A673 (cell line): ENCODE measurements at regions not wholly inside any gene's neighbourhood (a gene's known extent, or its start where the extent isn't known, plus 50 kb on each side); places are given as distances from the start of the nearest gene placed in this dataset.

Experiments
- BruUV-seq: library from RNA; stranded (reverse); fragments of 400-500 nt; replicated peaks from 2 replicates; lab custom pipeline; 2021; lab: Mats Ljungman, UMichigan
- CTCF ChIA-PET: fragments of 300-600 bp; sonication (Branson Sonifier 250); formaldehyde crosslinking; loops from one replicate; lab custom pipeline; 2022; ENCODE audit warnings: antibody characterized with exemption; lab: Charles Lee
- POLR2A ChIA-PET: fragments of 300-600 bp; sonication (Branson Sonifier 250); formaldehyde crosslinking; loops from one replicate; lab custom pipeline; 2022; ENCODE audit warnings: antibody characterized with exemption; ENCODE audit not compliant: low non-redundant PET; lab: Charles Lee
- DNase-seq: peaks from one replicate; pipeline ENCODE4 v3.0.0-alpha.2; 2015; ENCODE audit warnings: low spot score
- H3K27ac ChIP-seq: fragments of 200-600 bp; sonication (generic); 2 replicates; pipeline ENCODE4 v1.5.1; 2016; ENCODE audit warnings: mixed run types, low read depth, mild to moderate bottlenecking, mixed read lengths, antibody characterized with exemption, low read length; ENCODE audit not compliant: poor library complexity, severe bottlenecking
- H3K27me3 ChIP-seq: fragments of 200-600 bp; sonication (generic); replicated peaks from 2 replicates; pipeline ENCODE4 v1.6.1; 2017; ENCODE audit warnings: mixed run types, low read depth, mild to moderate bottlenecking, mixed read lengths, antibody characterized with exemption, low read length; ENCODE audit not compliant: insufficient read depth, poor library complexity
- H3K36me3 ChIP-seq: fragments of 200-600 bp; sonication (generic); 2 replicates; pipeline ENCODE4 v1.6.1; 2016; ENCODE audit warnings: mixed run types, mild to moderate bottlenecking, mixed read lengths, antibody characterized with exemption, low read length; ENCODE audit not compliant: insufficient read depth, poor library complexity, severe bottlenecking
- H3K4me1 ChIP-seq: fragments of 200-600 bp; sonication (generic); 2 replicates; pipeline ENCODE4 v1.6.1; 2017; ENCODE audit warnings: mixed run types, mild to moderate bottlenecking, mixed read lengths, antibody characterized with exemption, low read length; ENCODE audit not compliant: insufficient read depth, poor library complexity, severe bottlenecking
- H3K4me3 ChIP-seq: fragments of 200-600 bp; sonication (generic); 2 replicates; pipeline ENCODE4 v1.5.1; 2016; ENCODE audit warnings: low read depth, mixed run types, mild to moderate bottlenecking, mixed read lengths, low read length; ENCODE audit not compliant: poor library complexity, severe bottlenecking
- H3K9me3 ChIP-seq: fragments of 200-600 bp; sonication (generic); 2 replicates; pipeline ENCODE4 v1.6.1; 2016; ENCODE audit warnings: mixed run types, low read depth, mild to moderate bottlenecking, mixed read lengths, antibody characterized with exemption, low read length; ENCODE audit not compliant: poor library complexity, severe bottlenecking
- EZH2 ChIP-seq: fragments of 200-600 bp; sonication (generic); IDR thresholded peaks from 2 replicates; pipeline ENCODE4 v1.6.1; 2017; ENCODE audit warnings: borderline replicate concordance, low read depth, mild to moderate bottlenecking, mixed read lengths, antibody characterized with exemption, low read length; ENCODE audit not compliant: poor library complexity, severe bottlenecking
- intact Hi-C: fragments of 100-400 bp; cut with micrococcal nuclease; formaldehyde crosslinking; loops from one replicate; pipeline ENCODE4 v1.10.0; 2022; ENCODE audit not compliant: unreplicated experiment
- TF ChIP-seq, protein P1 (sequence below): fragments of 300-800, 200-600 bp; sonication (generic); conservative IDR thresholded peaks from 2 replicates; pipeline ENCODE4 v1.5.1; 2017; ENCODE audit warnings: low read depth, mild to moderate bottlenecking, antibody characterized with exemption, low read length, moderate library complexity, mixed read lengths

DNA sequence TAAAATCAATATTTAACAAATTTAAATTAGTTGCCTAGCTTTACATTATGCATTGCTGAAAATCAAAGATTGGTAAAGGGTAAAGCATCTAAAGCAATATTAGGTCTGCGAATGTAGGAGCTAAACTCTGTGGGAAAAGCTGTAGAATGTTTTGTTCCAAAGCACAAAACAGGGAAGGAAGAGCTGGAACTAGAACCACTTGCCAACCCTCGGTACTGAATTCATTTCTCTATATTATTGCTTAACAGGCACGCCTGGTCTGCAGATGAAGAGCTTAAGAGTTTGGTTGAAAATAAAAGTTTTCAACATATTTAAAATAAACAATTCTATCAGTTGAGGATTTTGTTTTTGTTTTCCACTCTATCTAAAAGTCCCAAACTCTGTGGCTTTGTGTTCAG lies 1252.8 kb upstream of the SEL1L start:
- ChIA-PET CTCF (no interaction called here), POLR2A (no interaction called here)
- no peak for DNase-seq
- no peaks in the 10 kb centered on the region for H3K36me3 ChIP-seq
- BruUV-seq, result no TSS peak
- no peaks in the 10 kb centered on the region for H3K27me3 ChIP-seq
- H3K9me3 ChIP-seq, result no peaks in the 10 kb centered on the region
- no peak for TF ChIP-seq EZH2
- TF ChIP-seq, protein P1, sequence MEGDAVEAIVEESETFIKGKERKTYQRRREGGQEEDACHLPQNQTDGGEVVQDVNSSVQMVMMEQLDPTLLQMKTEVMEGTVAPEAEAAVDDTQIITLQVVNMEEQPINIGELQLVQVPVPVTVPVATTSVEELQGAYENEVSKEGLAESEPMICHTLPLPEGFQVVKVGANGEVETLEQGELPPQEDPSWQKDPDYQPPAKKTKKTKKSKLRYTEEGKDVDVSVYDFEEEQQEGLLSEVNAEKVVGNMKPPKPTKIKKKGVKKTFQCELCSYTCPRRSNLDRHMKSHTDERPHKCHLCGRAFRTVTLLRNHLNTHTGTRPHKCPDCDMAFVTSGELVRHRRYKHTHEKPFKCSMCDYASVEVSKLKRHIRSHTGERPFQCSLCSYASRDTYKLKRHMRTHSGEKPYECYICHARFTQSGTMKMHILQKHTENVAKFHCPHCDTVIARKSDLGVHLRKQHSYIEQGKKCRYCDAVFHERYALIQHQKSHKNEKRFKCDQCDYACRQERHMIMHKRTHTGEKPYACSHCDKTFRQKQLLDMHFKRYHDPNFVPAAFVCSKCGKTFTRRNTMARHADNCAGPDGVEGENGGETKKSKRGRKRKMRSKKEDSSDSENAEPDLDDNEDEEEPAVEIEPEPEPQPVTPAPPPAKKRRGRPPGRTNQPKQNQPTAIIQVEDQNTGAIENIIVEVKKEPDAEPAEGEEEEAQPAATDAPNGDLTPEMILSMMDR, result no peak
- intact Hi-C loops, result no loop called here
- no peaks in the 10 kb centered on the region for H3K4me1 ChIP-seq
- H3K4me3 ChIP-seq, result no peak overlapping the region
- H3K27ac ChIP-seq, result no peak overlapping the region

DNA sequence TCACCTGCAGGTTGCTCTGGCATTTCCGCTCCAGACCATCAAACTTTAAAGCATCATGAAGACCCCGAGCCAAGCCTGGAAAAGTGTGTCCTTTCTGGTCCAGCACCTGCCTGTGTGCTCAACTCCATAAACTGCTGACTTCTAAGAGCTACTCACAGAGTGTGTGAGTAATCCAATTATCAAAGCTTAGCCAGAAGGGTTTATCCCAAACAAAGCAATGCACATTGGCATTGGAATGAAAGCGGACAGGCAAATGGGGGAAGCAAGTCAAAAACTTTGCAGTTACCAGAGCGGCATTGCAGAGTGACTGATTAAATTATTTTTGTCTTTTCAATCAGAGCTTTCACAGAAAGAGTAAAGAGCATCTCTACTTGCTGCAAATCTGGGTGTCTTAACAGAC lies 1262.4 kb upstream of the SEL1L start:
- Histone ChIP-seq H3K4me3 (no peak overlapping the region), H3K4me1 (peaks cover 27% of the 10 kb centered on the region), H3K27ac (no peak overlapping the region), H3K36me3 (no peaks in the 10 kb centered on the region), H3K27me3 (no peaks in the 10 kb centered on the region), H3K9me3 (no peaks in the 10 kb centered on the region)
- no peak for TF ChIP-seq EZH2
- TF ChIP-seq, protein P1, result no peak
- peak; percentile 62 for DNase-seq
- intact Hi-C loops, result no loop called here
- BruUV-seq, result no TSS peak
- CTCF ChIA-PET, result no interaction called here
- POLR2A ChIA-PET, result no interaction called here

DNA sequence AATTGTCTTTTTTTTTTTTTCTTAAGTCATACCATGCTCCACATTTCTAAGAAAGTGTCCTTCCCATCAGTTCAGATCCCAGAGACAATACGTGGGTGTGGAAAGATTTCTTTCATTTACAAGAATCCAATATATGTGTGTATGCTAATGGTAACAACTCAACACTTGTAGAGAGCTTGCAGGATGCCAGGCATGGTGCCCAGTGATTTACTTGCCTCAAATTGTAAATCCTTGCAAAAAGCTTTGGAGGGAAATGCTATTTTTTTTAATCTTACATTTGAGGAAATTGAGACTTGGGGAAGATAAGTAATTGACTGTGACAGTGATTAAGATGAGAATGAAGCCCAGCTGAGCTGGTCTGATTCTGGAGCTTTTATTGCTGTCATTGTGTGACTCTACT lies 1264.6 kb upstream of the SEL1L start:
- Histone ChIP-seq H3K4me3 (no peak overlapping the region), H3K27ac (no peak overlapping the region), H3K27me3 (no peaks in the 10 kb centered on the region), H3K4me1 (peaks cover 27% of the 10 kb centered on the region), H3K9me3 (no peaks in the 10 kb centered on the region), H3K36me3 (no peaks in the 10 kb centered on the region)
- DNase-seq, result peak; percentile 64
- POLR2A ChIA-PET, result no interaction called here
- BruUV-seq, result no TSS peak
- CTCF ChIA-PET, result no interaction called here
- intact Hi-C loops, result no loop called here
- TF ChIP-seq EZH2, result no peak
- TF ChIP-seq, protein P1, result no peak
